ENCODE measurements at regions not wholly inside any gene's neighbourhood (a gene's known extent, or its start where the extent isn't known, plus 50 kb on each side); places are given as distances from the start of the nearest gene placed in this dataset.

DNA sequence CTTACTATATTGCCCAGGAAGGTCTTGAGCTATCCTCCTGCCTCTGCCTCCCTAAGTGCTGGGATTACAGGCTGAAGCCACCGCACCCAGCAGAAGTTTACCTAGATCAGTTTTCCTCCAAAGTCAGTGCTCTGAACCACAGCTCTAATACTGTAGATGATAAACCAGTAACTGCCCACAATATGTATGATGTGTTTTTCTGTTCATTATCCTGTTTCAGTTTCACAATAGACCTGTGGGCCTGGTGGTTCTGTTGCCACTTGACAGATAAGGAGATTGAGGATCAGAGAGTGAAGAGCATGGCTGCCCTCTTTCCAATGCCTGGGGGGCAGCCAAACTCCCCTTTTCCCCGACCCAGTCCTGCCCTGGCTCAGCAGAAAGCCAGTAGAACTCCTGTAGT lies 87.0 kb downstream of the EFNB1 start:
- Histone ChIP-seq H3K36me3 (ENCODE audit: control insufficient read depth in 2 of 2, extremely low read depth in 1 of 2, insufficient read depth in 2 of 2, low read length in 2 of 2) (no peaks in the 10 kb centered on the region), H3K4me1 (ENCODE audit: control insufficient read depth, extremely low read depth, insufficient read depth, low read length) (no peaks in the 10 kb centered on the region), H3K9ac (replicated peaks; ENCODE audit: extremely low read depth, insufficient read depth, low read length) (no peak overlapping the region), H4K20me1 (replicated peaks; ENCODE audit: control insufficient read depth, extremely low read depth, insufficient read depth, low read length) (no peaks in the 10 kb centered on the region), H3K9me1 (replicated peaks; ENCODE audit: control insufficient read depth, extremely low read depth, insufficient read depth, low read length) (no peaks in the 10 kb centered on the region), H3K9me3 (replicated peaks; ENCODE audit: control insufficient read depth, insufficient read depth, low read length) (no peaks in the 10 kb centered on the region), H3K4me2 (ENCODE audit: insufficient read depth, low read length) (no peak overlapping the region), H2AFZ (ENCODE audit: low read depth, low read length) (no peak overlapping the region), H3K4me3 (replicated peaks in 1 of 3; ENCODE audit: insufficient read depth in 1 of 3, low read depth in 1 of 3, low read length in 3 of 3) (no peak overlapping the region), H3K27ac (ENCODE audit: insufficient read depth, low read depth, low read length) (no peak overlapping the region), H3K27me3 (ENCODE audit: control insufficient read depth in 2 of 2, insufficient read depth in 2 of 2, low read length in 2 of 2) (peaks cover 4 to 8% of the 10 kb centered on the region in 2 experiments), H3K79me2 (ENCODE audit: control insufficient read depth, insufficient read depth, low read length) (no peaks in the 10 kb centered on the region)
- intact Hi-C loops (cut with micrococcal nuclease): no loop called here
- dilution Hi-C loops (cut with MboI; ENCODE audit: extremely low pct_ligation_motif_present, low sequenced_read_pairs): no loop called here
- ChIA-PET CTCF (no interaction called here), POLR2A (no interaction called here)
- DNase-seq (ENCODE audit: low read depth, low spot score): no peak
- no peak for FAIRE-seq
- no peak for TF ChIP-seq FOS (IDR thresholded peaks at IDR 0.05; ENCODE audit: borderline replicate concordance, insufficient read depth, low read length)
- no peak for TF ChIP-seq JUN (IDR thresholded peaks at IDR 0.05; ENCODE audit: borderline replicate concordance, insufficient read depth, insufficient read length, low read depth)
- TF ChIP-seq, protein P1, sequence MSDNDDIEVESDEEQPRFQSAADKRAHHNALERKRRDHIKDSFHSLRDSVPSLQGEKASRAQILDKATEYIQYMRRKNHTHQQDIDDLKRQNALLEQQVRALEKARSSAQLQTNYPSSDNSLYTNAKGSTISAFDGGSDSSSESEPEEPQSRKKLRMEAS (IDR thresholded peaks at IDR 0.05; ENCODE audit: insufficient read depth, insufficient read length): no peak
- no peak for TF ChIP-seq POLR2AphosphoS5 (IDR thresholded peaks at IDR 0.05; ENCODE audit: insufficient read depth, low read depth, low read length)
- TF ChIP-seq GATA2 (IDR thresholded peaks at IDR 0.05; ENCODE audit: insufficient read depth, insufficient read length, low read depth, low read length): no peak
- TF ChIP-seq EZH2 (IDR thresholded peaks at IDR 0.05; ENCODE audit: borderline replicate concordance, low read depth, low read length, severe bottlenecking): no peak
- no peak for TF ChIP-seq MYC (IDR thresholded peaks at IDR 0.05; ENCODE audit: low read depth, low read length)
- BruUV-seq (replicated peaks): no TSS peak

DNA sequence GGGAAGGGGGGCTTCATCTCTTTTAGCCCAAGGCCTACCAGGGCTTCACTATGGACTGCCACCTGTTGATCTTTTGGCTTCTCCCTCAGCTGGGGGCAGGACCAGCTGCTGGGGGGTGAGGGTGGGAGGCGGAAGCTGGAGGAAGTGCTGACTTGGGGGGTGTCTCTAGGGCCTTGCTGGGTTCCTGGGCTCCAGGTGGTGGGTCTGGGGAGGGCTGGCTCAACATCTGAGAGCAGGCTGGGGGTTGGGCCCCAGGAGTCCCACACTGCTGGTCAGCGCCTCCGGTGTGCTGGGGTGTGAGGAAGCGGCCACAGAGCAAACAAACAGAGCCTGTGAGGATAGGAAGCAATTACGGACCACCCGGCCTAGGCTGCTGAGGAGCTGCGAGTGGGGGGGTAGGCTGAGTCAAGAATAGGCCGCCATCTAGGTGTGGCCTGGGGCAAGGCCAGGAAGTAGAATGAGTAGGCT lies 85.7 kb downstream of the EFNB1 start:
- Histone ChIP-seq H3K9ac (replicated peaks; ENCODE audit: extremely low read depth, insufficient read depth, low read length) (no peak overlapping the region), H4K20me1 (replicated peaks; ENCODE audit: control insufficient read depth, extremely low read depth, insufficient read depth, low read length) (no peaks in the 10 kb centered on the region), H3K79me2 (ENCODE audit: control insufficient read depth, insufficient read depth, low read length) (no peaks in the 10 kb centered on the region), H3K36me3 (ENCODE audit: control insufficient read depth in 2 of 2, extremely low read depth in 1 of 2, insufficient read depth in 2 of 2, low read length in 2 of 2) (no peaks in the 10 kb centered on the region), H3K4me1 (ENCODE audit: control insufficient read depth, extremely low read depth, insufficient read depth, low read length) (no peaks in the 10 kb centered on the region), H3K9me3 (replicated peaks; ENCODE audit: control insufficient read depth, insufficient read depth, low read length) (no peaks in the 10 kb centered on the region), H3K27ac (ENCODE audit: insufficient read depth, low read depth, low read length) (no peak overlapping the region), H3K4me3 (replicated peaks in 1 of 3; ENCODE audit: insufficient read depth in 1 of 3, low read depth in 1 of 3, low read length in 3 of 3) (no peak overlapping the region), H3K27me3 (ENCODE audit: control insufficient read depth in 2 of 2, insufficient read depth in 2 of 2, low read length in 2 of 2) (peaks cover 4 to 8% of the 10 kb centered on the region in 2 experiments), H2AFZ (ENCODE audit: low read depth, low read length) (no peak overlapping the region), H3K9me1 (replicated peaks; ENCODE audit: control insufficient read depth, extremely low read depth, insufficient read depth, low read length) (no peaks in the 10 kb centered on the region), H3K4me2 (ENCODE audit: insufficient read depth, low read length) (no peak overlapping the region)
- POLR2A ChIA-PET: no interaction called here
- dilution Hi-C loops (cut with MboI; ENCODE audit: extremely low pct_ligation_motif_present, low sequenced_read_pairs): no loop called here
- DNase-seq (ENCODE audit: low read depth, low spot score) (no peak), FAIRE-seq (no peak)
- CTCF ChIA-PET: no interaction called here
- TF ChIP-seq, protein P1 (IDR thresholded peaks at IDR 0.05; ENCODE audit: insufficient read depth, insufficient read length): no peak
- intact Hi-C loops (cut with micrococcal nuclease): no loop called here
- no TSS peak for BruUV-seq (replicated peaks)

Measured in endothelial cell of umbilical vein (primary cell).